Stomach (tissue), 4 donors: ENCODE measurements at regions not wholly inside any gene's neighbourhood (a gene's known extent, or its start where the extent isn't known, plus 50 kb on each side); places are given as distances from the start of the nearest gene placed in this dataset.

Experiments used
- EP300 ChIP-seq: sonication (generic); formaldehyde crosslinking; IDR thresholded peaks from one replicate; pipeline ENCODE4 v1.6.1; 2017; ENCODE audit warnings: antibody characterized with exemption
- POLR2A ChIP-seq, 4 donors: fragments of 450-650 bp; IDR thresholded peaks; one replicate each; pipeline ENCODE4 v1.6.1; 2016; ENCODE audit warnings: antibody characterized with exemption in 4 of 4, control low read depth in 2 of 4, mild to moderate bottlenecking in 1 of 4, moderate library complexity in 1 of 4
- TF ChIP-seq, protein P1 (sequence below), 7 experiments: fragments of 450-650 bp in 4 of 7; fragments of 200-600 bp in 3 of 7; sonication (generic) in 3 of 7; IDR thresholded peaks; one replicate each; pipeline ENCODE4 v1.5.1; 2016 to 2019; ENCODE audit warnings: antibody characterized with exemption in 7 of 7, control low read depth in 2 of 7, mild to moderate bottlenecking in 1 of 7

DNA sequence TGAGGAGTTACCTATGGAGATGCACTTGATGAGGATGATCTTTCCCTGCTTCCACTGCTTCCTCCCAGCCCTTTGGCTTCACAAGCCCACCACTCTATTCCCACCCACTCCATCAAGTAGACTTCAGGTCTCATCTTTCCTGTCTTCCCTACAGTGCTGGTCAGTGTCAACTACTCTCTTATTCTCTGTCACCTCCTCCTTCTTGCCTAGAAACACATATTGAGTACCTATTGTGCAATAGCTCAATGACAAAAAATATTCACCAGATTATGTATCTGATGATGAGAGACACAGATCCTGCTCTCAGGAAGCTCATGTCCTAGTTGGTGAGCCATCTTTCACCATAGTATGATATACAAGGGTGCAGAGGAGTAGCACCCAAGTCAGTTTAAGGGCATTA is 82.2 kb upstream of the NFASC start:
- TF ChIP-seq, protein P1, sequence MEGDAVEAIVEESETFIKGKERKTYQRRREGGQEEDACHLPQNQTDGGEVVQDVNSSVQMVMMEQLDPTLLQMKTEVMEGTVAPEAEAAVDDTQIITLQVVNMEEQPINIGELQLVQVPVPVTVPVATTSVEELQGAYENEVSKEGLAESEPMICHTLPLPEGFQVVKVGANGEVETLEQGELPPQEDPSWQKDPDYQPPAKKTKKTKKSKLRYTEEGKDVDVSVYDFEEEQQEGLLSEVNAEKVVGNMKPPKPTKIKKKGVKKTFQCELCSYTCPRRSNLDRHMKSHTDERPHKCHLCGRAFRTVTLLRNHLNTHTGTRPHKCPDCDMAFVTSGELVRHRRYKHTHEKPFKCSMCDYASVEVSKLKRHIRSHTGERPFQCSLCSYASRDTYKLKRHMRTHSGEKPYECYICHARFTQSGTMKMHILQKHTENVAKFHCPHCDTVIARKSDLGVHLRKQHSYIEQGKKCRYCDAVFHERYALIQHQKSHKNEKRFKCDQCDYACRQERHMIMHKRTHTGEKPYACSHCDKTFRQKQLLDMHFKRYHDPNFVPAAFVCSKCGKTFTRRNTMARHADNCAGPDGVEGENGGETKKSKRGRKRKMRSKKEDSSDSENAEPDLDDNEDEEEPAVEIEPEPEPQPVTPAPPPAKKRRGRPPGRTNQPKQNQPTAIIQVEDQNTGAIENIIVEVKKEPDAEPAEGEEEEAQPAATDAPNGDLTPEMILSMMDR (IDR thresholded peaks at IDR 0.05), result no peak
- TF ChIP-seq POLR2A (IDR thresholded peaks at IDR 0.05), result no peak
- no peak for TF ChIP-seq EP300
